ENCODE measurements at regions not wholly inside any gene's neighbourhood (a gene's known extent, or its start where the extent isn't known, plus 50 kb on each side); places are given as distances from the start of the nearest gene placed in this dataset.

DNA sequence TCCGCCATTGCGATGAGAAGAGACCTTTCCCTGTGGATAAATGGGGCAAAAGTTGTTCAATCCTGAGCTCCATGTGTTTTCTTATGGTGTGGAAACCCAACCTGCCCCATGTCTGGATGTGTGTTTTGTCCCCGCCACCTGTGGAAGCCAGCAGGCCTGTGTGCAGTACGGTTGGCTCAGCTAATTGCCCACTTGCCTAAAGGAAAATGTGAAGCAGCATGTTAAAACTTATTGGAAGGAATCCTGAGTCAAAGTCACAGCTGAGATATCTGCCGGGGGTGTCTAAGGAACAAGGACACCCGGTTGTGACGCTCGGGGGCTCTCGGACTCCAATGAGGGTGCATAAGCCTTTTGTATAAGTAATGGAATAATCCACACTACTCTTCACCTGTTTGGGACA is 361.1 kb upstream of the IRX1 start:
- Histone ChIP-seq H3K9ac (ENCODE audit: control insufficient read depth, insufficient read depth, low read length) (no peak overlapping the region), H3K79me2 (ENCODE audit: control insufficient read depth, insufficient read depth, low read length) (no peaks in the 10 kb centered on the region), H4K20me1 (ENCODE audit: control insufficient read depth, insufficient read depth) (no peaks in the 10 kb centered on the region), H3K27me3 (replicated peaks in 1 of 2; ENCODE audit: control insufficient read depth in 2 of 2, insufficient read depth in 2 of 2, low read length in 1 of 2) (no peaks in the 10 kb centered on the region), H3K4me1 (ENCODE audit: control insufficient read depth, insufficient read depth, low read length) (no peaks in the 10 kb centered on the region), H3K4me3 (no peak overlapping the region), H3K4me2 (ENCODE audit: control insufficient read depth, insufficient read depth) (no peak overlapping the region), H3K36me3 (ENCODE audit: control insufficient read depth in 2 of 2, insufficient read depth in 2 of 2, low read length in 1 of 2) (no peaks in the 10 kb centered on the region), H3K9me3 (replicated peaks; ENCODE audit: control insufficient read depth, insufficient read depth, low read length) (no peaks in the 10 kb centered on the region; the same call in 2 of the 3 replicates), H2AFZ (ENCODE audit: control insufficient read depth, low read depth, low read length) (no peak overlapping the region), H3K27ac (ENCODE audit: control insufficient read depth, insufficient read depth) (no peak overlapping the region)
- ChIA-PET RAD21 (ENCODE audit: unreplicated experiment) (no interaction called here), CTCF (no interaction called here), SMC1A (ENCODE audit: uncharacterized antibody, unreplicated experiment) (no interaction called here), POLR2A (no interaction called here)
- no peak for TF ChIP-seq STAT1 (conservative IDR thresholded peaks at IDR 0.05)
- TF ChIP-seq SRF (IDR thresholded peaks at IDR 0.05; ENCODE audit: low read depth in 2 of 2, low read length in 2 of 2): no peak
- TF ChIP-seq, protein P1, sequence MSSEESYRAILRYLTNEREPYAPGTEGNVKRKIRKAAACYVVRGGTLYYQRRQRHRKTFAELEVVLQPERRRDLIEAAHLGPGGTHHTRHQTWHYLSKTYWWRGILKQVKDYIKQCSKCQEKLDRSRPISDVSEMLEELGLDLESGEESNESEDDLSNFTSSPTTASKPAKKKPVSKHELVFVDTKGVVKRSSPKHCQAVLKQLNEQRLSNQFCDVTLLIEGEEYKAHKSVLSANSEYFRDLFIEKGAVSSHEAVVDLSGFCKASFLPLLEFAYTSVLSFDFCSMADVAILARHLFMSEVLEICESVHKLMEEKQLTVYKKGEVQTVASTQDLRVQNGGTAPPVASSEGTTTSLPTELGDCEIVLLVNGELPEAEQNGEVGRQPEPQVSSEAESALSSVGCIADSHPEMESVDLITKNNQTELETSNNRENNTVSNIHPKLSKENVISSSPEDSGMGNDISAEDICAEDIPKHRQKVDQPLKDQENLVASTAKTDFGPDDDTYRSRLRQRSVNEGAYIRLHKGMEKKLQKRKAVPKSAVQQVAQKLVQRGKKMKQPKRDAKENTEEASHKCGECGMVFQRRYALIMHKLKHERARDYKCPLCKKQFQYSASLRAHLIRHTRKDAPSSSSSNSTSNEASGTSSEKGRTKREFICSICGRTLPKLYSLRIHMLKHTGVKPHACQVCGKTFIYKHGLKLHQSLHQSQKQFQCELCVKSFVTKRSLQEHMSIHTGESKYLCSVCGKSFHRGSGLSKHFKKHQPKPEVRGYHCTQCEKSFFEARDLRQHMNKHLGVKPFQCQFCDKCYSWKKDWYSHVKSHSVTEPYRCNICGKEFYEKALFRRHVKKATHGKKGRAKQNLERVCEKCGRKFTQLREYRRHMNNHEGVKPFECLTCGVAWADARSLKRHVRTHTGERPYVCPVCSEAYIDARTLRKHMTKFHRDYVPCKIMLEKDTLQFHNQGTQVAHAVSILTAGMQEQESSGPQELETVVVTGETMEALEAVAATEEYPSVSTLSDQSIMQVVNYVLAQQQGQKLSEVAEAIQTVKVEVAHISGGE (CRISPR knock-in tag; IDR thresholded peaks at IDR 0.05): no peak
- no peak for TF ChIP-seq SPI1 (IDR thresholded peaks at IDR 0.05; ENCODE audit: borderline replicate concordance, insufficient read depth, low read depth, low read length)
- TF ChIP-seq, protein P2, sequence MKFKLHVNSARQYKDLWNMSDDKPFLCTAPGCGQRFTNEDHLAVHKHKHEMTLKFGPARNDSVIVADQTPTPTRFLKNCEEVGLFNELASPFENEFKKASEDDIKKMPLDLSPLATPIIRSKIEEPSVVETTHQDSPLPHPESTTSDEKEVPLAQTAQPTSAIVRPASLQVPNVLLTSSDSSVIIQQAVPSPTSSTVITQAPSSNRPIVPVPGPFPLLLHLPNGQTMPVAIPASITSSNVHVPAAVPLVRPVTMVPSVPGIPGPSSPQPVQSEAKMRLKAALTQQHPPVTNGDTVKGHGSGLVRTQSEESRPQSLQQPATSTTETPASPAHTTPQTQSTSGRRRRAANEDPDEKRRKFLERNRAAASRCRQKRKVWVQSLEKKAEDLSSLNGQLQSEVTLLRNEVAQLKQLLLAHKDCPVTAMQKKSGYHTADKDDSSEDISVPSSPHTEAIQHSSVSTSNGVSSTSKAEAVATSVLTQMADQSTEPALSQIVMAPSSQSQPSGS (IDR thresholded peaks at IDR 0.05; ENCODE audit: low read length): no peak
- intact Hi-C loops (cut with micrococcal nuclease; ENCODE audit: unreplicated experiment): no loop called here
- no TSS peak for BruUV-seq (replicated peaks)
- FAIRE-seq: no peak
- in situ Hi-C loops (cut with MboI): no loop called here
- 47% methylated on average over 9 of the region's 9 CpGs for WGBS (ENCODE audit: insufficient coverage, insufficient replicate concordance, low lambda C conversion rate, missing lambda C conversion rate)
- ATAC-seq: no peak
- no peak for DNase-seq (ENCODE audit: low read depth, low spot score)
